ENCODE measurements at regions not wholly inside any gene's neighbourhood (a gene's known extent, or its start where the extent isn't known, plus 50 kb on each side); places are given as distances from the start of the nearest gene placed in this dataset.

DNA sequence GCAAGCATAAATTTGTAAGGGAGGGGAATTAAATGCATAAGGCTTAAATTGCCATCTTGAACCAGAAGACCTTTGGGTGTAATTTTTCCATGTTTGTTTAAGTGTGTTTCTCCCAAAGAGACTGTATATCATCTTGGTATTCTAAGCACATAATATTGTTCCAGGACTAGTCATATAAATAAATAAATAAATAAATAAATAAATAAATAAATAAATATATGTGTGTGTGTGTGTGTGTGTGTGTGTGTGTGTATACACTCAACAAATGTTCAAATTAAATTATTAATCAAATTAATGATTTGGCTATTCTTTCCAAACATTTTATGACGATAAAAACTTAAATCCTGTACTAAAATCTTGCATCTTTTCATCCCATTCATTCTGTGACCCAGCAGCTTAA lies 867.8 kb upstream of the KLHL29 start:
- no peak for TF ChIP-seq FOXP2 (optimal IDR thresholded peaks at IDR 0.05; ENCODE audit: borderline replicate concordance, extremely low read depth, extremely low read length, insufficient read depth)
- TF ChIP-seq, protein P1, sequence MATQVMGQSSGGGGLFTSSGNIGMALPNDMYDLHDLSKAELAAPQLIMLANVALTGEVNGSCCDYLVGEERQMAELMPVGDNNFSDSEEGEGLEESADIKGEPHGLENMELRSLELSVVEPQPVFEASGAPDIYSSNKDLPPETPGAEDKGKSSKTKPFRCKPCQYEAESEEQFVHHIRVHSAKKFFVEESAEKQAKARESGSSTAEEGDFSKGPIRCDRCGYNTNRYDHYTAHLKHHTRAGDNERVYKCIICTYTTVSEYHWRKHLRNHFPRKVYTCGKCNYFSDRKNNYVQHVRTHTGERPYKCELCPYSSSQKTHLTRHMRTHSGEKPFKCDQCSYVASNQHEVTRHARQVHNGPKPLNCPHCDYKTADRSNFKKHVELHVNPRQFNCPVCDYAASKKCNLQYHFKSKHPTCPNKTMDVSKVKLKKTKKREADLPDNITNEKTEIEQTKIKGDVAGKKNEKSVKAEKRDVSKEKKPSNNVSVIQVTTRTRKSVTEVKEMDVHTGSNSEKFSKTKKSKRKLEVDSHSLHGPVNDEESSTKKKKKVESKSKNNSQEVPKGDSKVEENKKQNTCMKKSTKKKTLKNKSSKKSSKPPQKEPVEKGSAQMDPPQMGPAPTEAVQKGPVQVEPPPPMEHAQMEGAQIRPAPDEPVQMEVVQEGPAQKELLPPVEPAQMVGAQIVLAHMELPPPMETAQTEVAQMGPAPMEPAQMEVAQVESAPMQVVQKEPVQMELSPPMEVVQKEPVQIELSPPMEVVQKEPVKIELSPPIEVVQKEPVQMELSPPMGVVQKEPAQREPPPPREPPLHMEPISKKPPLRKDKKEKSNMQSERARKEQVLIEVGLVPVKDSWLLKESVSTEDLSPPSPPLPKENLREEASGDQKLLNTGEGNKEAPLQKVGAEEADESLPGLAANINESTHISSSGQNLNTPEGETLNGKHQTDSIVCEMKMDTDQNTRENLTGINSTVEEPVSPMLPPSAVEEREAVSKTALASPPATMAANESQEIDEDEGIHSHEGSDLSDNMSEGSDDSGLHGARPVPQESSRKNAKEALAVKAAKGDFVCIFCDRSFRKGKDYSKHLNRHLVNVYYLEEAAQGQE (IDR thresholded peaks at IDR 0.05; ENCODE audit: insufficient read depth in 1 of 2, low read depth in 2 of 2, low read length in 2 of 2) = no peak
- no peak for TF ChIP-seq SIN3A (IDR thresholded peaks at IDR 0.05; ENCODE audit: borderline replicate concordance, insufficient read depth, low read length)
- no peak for TF ChIP-seq TAF1 (IDR thresholded peaks at IDR 0.05; ENCODE audit: borderline replicate concordance, insufficient read depth, low read length)
- no peak for TF ChIP-seq POLR2AphosphoS5 (IDR thresholded peaks at IDR 0.05; ENCODE audit: low read depth, low read length)

GRCh38 chr2:22518641-22519040 lies 866.3 kb upstream of the KLHL29 start:
- TF ChIP-seq FOXP2 (optimal IDR thresholded peaks at IDR 0.05; ENCODE audit: borderline replicate concordance, extremely low read depth, extremely low read length, insufficient read depth) = no peak
- no peak for TF ChIP-seq TAF1 (IDR thresholded peaks at IDR 0.05; ENCODE audit: borderline replicate concordance, insufficient read depth, low read length)
- no peak for TF ChIP-seq SIN3A (IDR thresholded peaks at IDR 0.05; ENCODE audit: borderline replicate concordance, insufficient read depth, low read length)
- no peak for TF ChIP-seq POLR2AphosphoS5 (IDR thresholded peaks at IDR 0.05; ENCODE audit: low read depth, low read length)
- TF ChIP-seq, protein P1 (IDR thresholded peaks at IDR 0.05; ENCODE audit: insufficient read depth in 1 of 2, low read depth in 2 of 2, low read length in 2 of 2) = no peak

DNA sequence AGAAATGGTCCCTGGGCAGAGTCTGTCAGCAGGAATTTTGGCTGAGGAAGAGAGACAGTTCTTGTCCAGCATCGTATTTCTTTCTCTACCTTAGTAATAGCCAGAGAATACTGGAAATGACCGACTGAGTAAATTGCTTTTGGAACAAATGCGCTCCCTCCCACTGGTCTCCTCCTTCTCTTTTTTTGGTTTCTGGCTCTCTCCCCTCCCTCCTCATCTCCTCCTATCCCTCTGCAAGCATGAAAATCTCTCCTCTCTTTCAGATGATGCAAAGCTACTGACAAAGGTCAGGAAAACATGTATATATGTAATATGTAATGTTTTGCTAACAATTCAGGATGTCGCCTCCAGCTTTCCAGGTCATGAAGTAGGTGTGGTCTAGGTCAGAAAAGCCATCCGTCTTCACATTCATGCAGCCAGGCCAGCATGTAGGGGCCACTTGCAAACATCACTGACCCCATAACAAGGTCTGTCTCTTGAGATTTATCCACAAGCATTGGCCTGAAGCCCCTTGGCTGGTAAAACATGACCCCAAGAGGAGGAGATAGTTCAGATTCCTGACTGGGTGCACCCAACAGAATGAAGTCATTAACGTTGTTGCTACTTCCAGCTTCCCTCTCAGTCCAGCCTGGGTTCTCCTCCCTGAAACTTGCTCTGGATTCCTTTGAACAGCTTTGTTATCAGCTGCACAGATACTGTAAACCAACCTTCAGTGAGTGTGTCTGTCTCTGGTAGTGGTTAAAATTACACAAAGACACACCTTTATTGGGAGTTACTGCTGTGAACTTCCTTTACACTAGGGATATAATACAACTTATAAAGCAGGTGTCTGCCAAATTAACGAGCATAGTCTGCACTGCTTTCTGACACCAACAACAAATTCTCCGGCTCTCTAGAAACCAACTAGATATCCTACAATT lies 864.4 kb upstream of the KLHL29 start:
- no peak for TF ChIP-seq FOXP2 (optimal IDR thresholded peaks at IDR 0.05; ENCODE audit: borderline replicate concordance, extremely low read depth, extremely low read length, insufficient read depth)
- TF ChIP-seq, protein P1 (IDR thresholded peaks at IDR 0.05; ENCODE audit: insufficient read depth in 1 of 2, low read depth in 2 of 2, low read length in 2 of 2) = no peak
- TF ChIP-seq POLR2AphosphoS5 (IDR thresholded peaks at IDR 0.05; ENCODE audit: low read depth, low read length) = no peak
- no peak for TF ChIP-seq SIN3A (IDR thresholded peaks at IDR 0.05; ENCODE audit: borderline replicate concordance, insufficient read depth, low read length)
- no peak for TF ChIP-seq TAF1 (IDR thresholded peaks at IDR 0.05; ENCODE audit: borderline replicate concordance, insufficient read depth, low read length)

- no peak for TF ChIP-seq FOXP2 (optimal IDR thresholded peaks at IDR 0.05; ENCODE audit: borderline replicate concordance, extremely low read depth, extremely low read length, insufficient read depth)
- no peak for TF ChIP-seq TAF1 (IDR thresholded peaks at IDR 0.05; ENCODE audit: borderline replicate concordance, insufficient read depth, low read length)
- no peak for TF ChIP-seq POLR2AphosphoS5 (IDR thresholded peaks at IDR 0.05; ENCODE audit: low read depth, low read length)
- no peak for TF ChIP-seq SIN3A (IDR thresholded peaks at IDR 0.05; ENCODE audit: borderline replicate concordance, insufficient read depth, low read length)
- TF ChIP-seq, protein P1 (IDR thresholded peaks at IDR 0.05; ENCODE audit: insufficient read depth in 1 of 2, low read depth in 2 of 2, low read length in 2 of 2) = no peak
These were observed 863.4 kb upstream of the KLHL29 start for GRCh38 chr2:22521620-22522019.

Data from PFSK-1 (cell line).